Stomach (tissue), 4 donors: ENCODE measurements at regions not wholly inside any gene's neighbourhood (a gene's known extent, or its start where the extent isn't known, plus 50 kb on each side); places are given as distances from the start of the nearest gene placed in this dataset.

ENCODE experiments used
- EP300 ChIP-seq: sonication (generic); formaldehyde crosslinking; IDR thresholded peaks from one replicate; pipeline ENCODE4 v1.6.1; 2017; ENCODE audit warnings: antibody characterized with exemption
- POLR2A ChIP-seq, 4 donors: fragments of 450-650 bp; IDR thresholded peaks; one replicate each; pipeline ENCODE4 v1.6.1; 2016; ENCODE audit warnings: antibody characterized with exemption in 4 of 4, control low read depth in 2 of 4, mild to moderate bottlenecking in 1 of 4, moderate library complexity in 1 of 4
- POLR2AphosphoS5 ChIP-seq, 3 donors: sonication (generic); formaldehyde crosslinking; IDR thresholded peaks; one replicate each; pipeline ENCODE4 v1.6.1; 2016; ENCODE audit warnings: antibody characterized with exemption in 3 of 3
- TF ChIP-seq, protein P1 (sequence below), 7 experiments: fragments of 450-650 bp in 4 of 7; fragments of 200-600 bp in 3 of 7; sonication (generic) in 3 of 7; IDR thresholded peaks; one replicate each; pipeline ENCODE4 v1.5.1; 2016 to 2019; ENCODE audit warnings: antibody characterized with exemption in 7 of 7, control low read depth in 2 of 7, mild to moderate bottlenecking in 1 of 7

DNA sequence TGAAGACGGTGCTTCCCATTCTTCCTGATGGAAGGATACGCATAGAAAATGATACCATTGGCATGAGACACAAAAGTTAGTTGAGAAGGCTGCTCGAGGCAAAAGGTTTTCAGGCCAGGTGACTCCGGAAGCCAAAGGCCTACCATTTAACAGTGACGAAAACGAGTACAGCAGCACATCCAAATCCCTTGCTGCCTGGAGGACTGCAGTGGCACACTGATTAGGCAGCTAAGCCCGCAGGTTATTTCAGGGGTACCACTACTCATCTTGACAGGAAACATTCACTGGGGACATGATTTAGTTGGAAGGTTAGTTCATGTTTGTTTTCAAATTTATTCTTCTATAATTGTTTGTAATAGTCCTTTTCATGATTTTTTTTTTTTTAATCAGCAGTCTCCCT is 59.9 kb upstream of the BCHE start:
- no peak for TF ChIP-seq POLR2A (IDR thresholded peaks at IDR 0.05)
- TF ChIP-seq, protein P1, sequence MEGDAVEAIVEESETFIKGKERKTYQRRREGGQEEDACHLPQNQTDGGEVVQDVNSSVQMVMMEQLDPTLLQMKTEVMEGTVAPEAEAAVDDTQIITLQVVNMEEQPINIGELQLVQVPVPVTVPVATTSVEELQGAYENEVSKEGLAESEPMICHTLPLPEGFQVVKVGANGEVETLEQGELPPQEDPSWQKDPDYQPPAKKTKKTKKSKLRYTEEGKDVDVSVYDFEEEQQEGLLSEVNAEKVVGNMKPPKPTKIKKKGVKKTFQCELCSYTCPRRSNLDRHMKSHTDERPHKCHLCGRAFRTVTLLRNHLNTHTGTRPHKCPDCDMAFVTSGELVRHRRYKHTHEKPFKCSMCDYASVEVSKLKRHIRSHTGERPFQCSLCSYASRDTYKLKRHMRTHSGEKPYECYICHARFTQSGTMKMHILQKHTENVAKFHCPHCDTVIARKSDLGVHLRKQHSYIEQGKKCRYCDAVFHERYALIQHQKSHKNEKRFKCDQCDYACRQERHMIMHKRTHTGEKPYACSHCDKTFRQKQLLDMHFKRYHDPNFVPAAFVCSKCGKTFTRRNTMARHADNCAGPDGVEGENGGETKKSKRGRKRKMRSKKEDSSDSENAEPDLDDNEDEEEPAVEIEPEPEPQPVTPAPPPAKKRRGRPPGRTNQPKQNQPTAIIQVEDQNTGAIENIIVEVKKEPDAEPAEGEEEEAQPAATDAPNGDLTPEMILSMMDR (IDR thresholded peaks at IDR 0.05), result no peak
- no peak for TF ChIP-seq EP300
- no peak for TF ChIP-seq POLR2AphosphoS5 (IDR thresholded peaks at IDR 0.05)
